ENCODE measurements at regions not wholly inside any gene's neighbourhood (a gene's known extent, or its start where the extent isn't known, plus 50 kb on each side); places are given as distances from the start of the nearest gene placed in this dataset.

- in situ Hi-C loops (cut with MboI; ENCODE audit: low sequenced_read_pairs, unreplicated experiment) = no loop called here
- TF ChIP-seq CTCF (IDR thresholded peaks at IDR 0.05; ENCODE audit: borderline replicate concordance, control extremely low read depth, extremely low read depth, insufficient read depth, missing control alignments) = no peak
- DNase-seq (ENCODE audit: low spot score) = no peak
Observed at GRCh38 chr2:64287202-64287740, 143.1 kb upstream of the PELI1 start.

- in situ Hi-C loops (cut with MboI; ENCODE audit: low sequenced_read_pairs, unreplicated experiment) = no loop called here
- no peak for TF ChIP-seq CTCF (IDR thresholded peaks at IDR 0.05; ENCODE audit: borderline replicate concordance, control extremely low read depth, extremely low read depth, insufficient read depth, missing control alignments)
- DNase-seq (ENCODE audit: low spot score) = no peak
Observed at GRCh38 chr2:64288321-64289193, 144.3 kb upstream of the PELI1 start.

GRCh38 chr2:64289251-64289650 lies 145.0 kb upstream of the PELI1 start:
- in situ Hi-C loops (cut with MboI; ENCODE audit: low sequenced_read_pairs, unreplicated experiment) = no loop called here
- TF ChIP-seq CTCF (IDR thresholded peaks at IDR 0.05; ENCODE audit: borderline replicate concordance, control extremely low read depth, extremely low read depth, insufficient read depth, missing control alignments) = no peak
- no peak for DNase-seq (ENCODE audit: low spot score)

GRCh38 chr2:64289737-64290136 lies 145.5 kb upstream of the PELI1 start:
- DNase-seq (ENCODE audit: low spot score) = no peak
- in situ Hi-C loops (cut with MboI; ENCODE audit: low sequenced_read_pairs, unreplicated experiment) = no loop called here
- TF ChIP-seq CTCF (IDR thresholded peaks at IDR 0.05; ENCODE audit: borderline replicate concordance, control extremely low read depth, extremely low read depth, insufficient read depth, missing control alignments) = no peak

GRCh38 chr2:64291181-64291580 lies 147.0 kb upstream of the PELI1 start:
- in situ Hi-C loops (cut with MboI; ENCODE audit: low sequenced_read_pairs, unreplicated experiment) = no loop called here
- no peak for DNase-seq (ENCODE audit: low spot score)
- no peak for TF ChIP-seq CTCF (IDR thresholded peaks at IDR 0.05; ENCODE audit: borderline replicate concordance, control extremely low read depth, extremely low read depth, insufficient read depth, missing control alignments)

- no peak for TF ChIP-seq CTCF (IDR thresholded peaks at IDR 0.05; ENCODE audit: borderline replicate concordance, control extremely low read depth, extremely low read depth, insufficient read depth, missing control alignments)
- in situ Hi-C loops (cut with MboI; ENCODE audit: low sequenced_read_pairs, unreplicated experiment) = no loop called here
- DNase-seq (ENCODE audit: low spot score) = peak; percentile 68
Observed at GRCh38 chr2:64295326-64296139, 151.3 kb upstream of the PELI1 start.

All from GM13976 (cell line).